ENCODE measurements at regions not wholly inside any gene's neighbourhood (a gene's known extent, or its start where the extent isn't known, plus 50 kb on each side); places are given as distances from the start of the nearest gene placed in this dataset.

GRCh38 chr14:21991130-21991529 lies 317.5 kb upstream of the OR4E1 start:
- TF ChIP-seq MAX (IDR thresholded peaks at IDR 0.05) (no peak), RXRA (IDR thresholded peaks at IDR 0.05) (no peak), CTCF (IDR thresholded peaks at IDR 0.05; ENCODE audit: low read depth, low read length, missing input control) (no peak), GABPA (IDR thresholded peaks at IDR 0.05 in 1 of 2, conservative IDR thresholded peaks at IDR 0.05 in 1 of 2) (no peak), SP1 (IDR thresholded peaks at IDR 0.05) (no peak), RAD21 (IDR thresholded peaks at IDR 0.05) (no peak), YY1 (IDR thresholded peaks at IDR 0.05) (no peak), REST (IDR thresholded peaks at IDR 0.05) (no peak), TAF1 (conservative IDR thresholded peaks at IDR 0.05) (no peak), ATF3 (IDR thresholded peaks at IDR 0.05) (no peak)

Measured in liver (tissue), 3 donors.